GM19397 (cell line): ENCODE measurements at regions not wholly inside any gene's neighbourhood (a gene's known extent, or its start where the extent isn't known, plus 50 kb on each side); places are given as distances from the start of the nearest gene placed in this dataset.
"Not testable (repeated sequence)": the region's sequence is repeated elsewhere in the genome, so short reads cannot be mapped to it uniquely, and the experiment has no call there.

Experiments used
- ATAC-seq: cut with Tn5 transposase; IDR thresholded peaks from one replicate; pipeline ENCODE4 v1.9.1; 2021; ENCODE audit warnings: mild to moderate bottlenecking, moderate library complexity; ENCODE audit not compliant: unreplicated experiment

DNA sequence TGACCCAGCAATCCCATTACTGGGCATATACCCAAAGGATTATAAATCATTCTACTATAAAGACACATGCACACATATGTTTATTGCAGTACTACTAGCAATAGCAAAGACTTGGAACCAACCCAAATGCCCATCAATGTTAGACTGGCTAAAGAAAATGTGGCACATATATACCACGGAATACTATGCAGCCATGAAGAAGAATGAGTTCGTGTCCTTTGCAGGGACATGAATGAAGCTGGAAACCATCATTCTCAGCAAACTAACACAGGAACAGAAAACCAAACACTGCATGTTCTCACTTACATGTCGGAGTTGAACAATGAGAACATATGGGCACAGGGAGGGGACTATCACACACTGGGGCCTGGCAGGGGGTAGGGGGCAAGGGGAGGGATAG, 183.0 kb downstream of the HACE1 start:
- ATAC-seq = not testable (repeated sequence)

DNA sequence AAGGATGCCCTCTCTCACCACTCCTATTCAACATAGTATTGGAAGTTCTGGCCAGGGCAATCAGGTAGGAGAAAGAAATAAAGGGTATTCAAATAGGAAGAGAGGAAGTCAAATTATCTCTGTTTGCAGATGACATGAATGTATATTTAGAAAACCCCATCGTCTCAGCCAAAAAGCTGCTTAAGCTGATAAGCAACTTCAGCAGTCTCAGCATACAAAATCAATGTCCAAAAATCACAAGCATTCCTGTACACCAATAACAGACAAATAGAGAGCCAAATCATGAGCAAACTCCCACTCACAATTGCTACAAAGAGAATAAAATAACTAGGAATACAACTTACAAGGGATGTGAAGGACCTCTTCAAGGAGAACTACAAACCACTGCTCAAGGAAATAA, 184.6 kb downstream of the HACE1 start:
- not testable (repeated sequence) for ATAC-seq

DNA sequence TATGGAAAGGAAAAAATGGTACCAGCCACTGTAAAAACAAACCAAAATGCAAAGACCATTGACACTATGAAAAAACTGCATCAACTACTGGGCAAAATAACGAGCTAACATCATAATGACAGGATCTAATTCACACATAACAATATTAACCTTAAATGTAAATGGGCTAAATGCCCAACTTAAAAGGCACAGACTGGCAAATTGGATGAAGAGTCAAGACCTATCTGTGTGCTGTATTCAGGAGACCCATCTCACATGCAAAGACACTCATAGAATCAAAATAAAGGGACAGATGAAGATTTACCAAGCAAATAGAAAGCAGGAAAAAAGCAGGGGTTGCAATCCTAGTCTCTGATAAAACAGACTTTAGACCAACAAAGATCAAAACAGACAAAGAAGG, 186.6 kb downstream of the HACE1 start:
- not testable (repeated sequence) for ATAC-seq

DNA sequence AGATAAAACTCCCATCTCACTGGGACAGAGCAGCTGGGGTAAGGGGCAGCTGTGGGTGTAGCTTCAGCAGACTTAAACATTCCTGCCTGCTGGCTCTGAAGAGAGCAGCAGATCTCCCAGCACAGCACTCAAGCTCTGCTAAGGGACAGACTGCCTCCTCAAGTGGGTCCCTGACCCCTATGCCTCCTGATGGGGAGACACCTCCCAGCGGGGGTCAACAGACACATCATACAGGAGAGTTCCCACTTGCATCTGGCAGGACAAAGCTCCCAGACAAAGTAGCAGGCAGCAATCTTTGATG, 188.2 kb downstream of the HACE1 start:
- ATAC-seq = not testable (repeated sequence)

DNA sequence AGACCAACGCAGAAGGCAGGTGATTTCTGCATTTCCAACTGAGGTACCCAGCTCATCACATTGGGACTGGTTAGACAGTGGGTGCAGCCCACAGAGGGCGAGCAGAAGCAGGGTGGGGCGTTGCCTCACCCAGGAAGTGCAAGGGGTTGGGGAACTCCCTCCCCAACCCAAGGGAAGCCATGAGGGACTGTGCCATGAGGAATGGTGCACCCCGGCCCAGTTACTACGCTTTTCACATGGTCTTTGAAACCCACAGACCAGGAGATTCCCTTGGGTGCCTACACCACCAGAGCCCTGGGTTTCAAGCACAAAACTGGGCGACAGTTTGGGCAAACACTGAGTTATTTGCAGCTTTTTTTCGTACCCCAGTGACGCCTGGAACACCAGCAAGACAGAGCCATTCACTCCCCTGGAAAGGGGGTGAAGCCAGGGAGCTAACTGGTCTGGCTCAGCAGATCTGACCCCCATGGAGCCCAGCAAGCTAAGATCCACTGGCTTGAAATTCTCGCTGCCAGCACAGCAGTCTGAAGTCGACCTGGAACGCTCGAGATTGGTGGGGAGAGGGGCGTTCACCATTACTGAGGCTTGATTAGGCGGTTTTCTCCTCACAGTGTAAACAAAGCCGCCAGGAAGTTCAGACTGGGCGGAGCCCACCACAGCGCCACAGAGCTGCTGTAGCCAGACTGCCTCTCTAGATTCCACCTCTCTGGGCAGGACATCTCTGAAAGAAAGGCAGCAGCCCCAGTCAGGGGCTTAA, 188.7 kb downstream of the HACE1 start:
- not testable (repeated sequence) for ATAC-seq

DNA sequence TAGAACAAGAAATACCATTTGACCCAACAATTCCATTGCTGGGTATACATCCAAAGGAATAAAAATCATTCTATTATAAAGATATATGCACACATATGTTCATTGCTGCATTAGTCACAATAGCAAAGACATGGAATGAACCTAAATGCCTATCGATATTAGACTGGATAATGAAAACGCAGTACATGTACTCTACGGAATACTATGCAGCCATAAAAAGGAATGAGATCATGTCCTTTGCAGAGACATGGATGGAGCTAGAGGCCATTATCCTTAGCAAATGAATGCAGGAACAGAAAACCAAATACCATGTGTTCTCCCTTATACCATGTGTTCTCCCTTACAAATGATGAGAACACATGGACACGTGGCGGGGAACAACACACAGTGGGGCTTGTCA, 190.2 kb downstream of the HACE1 start:
- ATAC-seq = no peak

DNA sequence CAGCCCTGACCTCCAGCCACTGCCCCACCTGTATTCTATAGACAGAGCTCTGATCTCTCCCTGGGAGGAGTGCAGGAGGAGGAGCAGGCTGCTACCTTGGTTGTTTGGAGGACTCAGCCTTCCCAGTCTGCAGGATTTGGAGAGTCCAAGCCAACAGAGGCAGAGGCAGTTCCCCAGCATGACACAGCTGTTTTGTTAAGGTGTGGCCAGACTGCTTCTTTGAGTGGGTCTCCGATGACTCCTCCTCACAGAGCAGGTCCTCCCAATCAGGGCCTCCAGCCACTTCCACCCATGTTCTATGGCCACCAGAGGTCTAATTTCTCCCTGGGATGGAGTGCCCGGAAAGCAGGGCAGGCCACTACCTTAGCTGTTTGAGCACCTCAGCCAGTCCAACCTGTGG, 203.5 kb downstream of the HACE1 start:
- no peak for ATAC-seq

DNA sequence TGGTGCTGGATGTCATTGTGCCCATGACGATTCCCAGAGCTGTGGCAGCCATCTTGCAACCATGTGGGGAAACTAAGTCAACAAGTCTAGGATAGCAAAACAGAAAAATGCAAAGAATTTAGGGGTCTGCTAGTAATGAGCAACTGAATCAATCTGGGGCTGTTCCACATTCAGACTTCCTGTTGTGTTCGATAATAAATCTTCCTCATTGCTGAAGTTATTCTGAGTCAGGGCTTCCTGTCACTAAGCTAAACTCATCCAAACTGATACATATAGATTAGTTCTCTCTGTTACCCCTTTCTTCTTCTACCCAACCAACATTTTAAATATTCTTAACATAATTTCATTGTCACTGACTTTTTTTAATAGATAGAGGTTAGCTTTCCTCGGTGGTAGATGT, 205.9 kb downstream of the HACE1 start:
- no peak for ATAC-seq

DNA sequence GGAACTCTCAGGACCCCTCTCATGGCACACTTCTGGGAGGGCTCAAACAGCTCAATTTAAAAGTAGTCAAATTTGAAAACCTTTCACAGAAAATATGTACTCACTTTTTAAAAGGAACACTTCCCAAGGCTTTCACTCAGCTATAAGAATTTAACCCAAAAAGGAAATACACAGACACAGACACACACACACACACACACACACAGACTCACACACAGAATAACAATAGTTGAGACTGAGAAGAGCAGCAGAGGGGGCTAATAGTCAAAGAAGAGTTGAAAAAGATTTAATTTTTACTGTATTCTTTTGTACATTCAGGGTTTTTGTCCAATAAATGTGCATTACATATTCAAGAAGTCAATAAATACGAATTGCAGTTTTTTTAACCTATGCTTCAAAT, 211.4 kb downstream of the HACE1 start:
- ATAC-seq = no peak

DNA sequence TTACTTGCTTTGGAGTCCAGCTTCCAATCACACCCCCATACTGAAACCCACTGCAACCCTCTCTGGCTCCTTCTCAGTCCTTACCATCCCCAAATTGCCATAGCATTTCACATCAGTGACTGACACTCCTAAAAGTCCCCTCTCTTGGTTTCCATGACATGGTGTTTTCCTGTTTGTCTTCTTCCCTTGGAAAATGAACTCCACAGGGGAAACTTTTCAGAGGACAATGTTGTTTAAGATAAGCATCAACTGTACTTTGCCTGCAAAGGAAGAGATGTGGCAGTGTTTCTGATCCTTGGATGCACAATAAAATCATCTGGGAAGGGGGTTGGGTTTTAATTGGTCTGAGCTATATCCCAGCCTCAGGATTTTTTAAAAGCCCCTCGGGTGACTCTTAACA, 214.9 kb downstream of the HACE1 start:
- no peak for ATAC-seq

DNA sequence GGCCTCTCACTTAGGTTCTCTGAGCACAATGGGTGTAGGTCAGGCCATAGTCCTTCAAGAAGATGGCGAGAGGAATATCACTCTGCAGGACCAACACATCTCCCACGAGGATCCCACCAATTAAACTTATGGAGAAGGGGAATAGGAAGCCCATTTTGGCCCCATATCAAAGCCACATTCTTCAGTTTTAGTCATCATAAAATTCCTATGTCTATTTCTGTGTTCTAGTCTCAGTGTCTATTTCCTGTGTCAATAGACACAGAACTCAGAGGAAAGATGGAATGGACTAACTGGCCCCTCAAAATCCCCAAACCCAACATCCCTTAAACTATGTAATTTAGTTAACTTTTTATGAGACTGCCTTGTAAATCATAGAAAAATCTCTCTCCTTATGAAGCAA, 216.8 kb downstream of the HACE1 start:
- no peak for ATAC-seq

DNA sequence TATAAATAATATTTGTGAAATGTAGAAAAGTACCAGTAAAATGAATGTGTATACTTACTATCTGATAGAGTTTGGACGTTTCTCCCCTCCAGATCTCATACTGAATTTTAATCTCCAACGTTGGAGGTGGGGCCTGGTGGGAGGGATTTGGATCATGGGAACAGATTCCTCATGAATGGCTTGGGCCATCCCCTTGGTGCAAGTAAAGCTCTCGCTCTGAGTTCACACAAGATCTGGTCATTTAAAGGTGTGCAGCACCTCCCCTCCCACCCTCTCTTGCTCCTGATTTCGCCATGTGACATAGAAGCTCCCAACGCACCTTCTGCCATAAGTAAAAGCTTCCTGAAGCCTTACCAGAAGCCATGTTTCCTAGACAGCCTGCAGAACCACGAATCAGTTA, 219.0 kb downstream of the HACE1 start:
- no peak for ATAC-seq

DNA sequence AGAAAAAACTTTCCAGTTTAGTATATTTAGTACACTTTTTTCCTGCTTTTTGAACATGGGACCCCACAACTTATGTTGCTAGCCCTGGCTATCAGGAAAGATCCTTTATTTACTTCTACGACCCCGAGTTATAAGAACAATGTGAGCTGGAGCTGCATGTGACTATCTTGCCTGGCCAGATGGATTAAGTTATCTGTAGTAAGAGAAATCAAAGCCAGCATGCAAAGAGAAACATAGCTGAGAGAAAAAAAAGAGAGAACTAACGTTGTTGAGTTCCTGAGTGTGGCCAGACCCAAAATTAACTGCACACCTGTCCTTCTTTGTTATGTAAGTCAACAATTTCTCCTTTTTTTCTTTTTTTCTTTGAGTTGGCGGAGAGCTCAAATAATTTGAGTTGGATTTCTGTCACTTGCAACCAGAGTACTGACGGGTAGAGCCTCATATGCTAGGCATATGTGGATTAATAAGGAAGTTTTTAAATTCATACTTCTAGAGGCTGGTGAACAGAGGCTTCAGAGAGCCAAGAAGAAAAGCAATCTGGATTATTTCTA, 219.5 kb downstream of the HACE1 start:
- ATAC-seq = no peak

DNA sequence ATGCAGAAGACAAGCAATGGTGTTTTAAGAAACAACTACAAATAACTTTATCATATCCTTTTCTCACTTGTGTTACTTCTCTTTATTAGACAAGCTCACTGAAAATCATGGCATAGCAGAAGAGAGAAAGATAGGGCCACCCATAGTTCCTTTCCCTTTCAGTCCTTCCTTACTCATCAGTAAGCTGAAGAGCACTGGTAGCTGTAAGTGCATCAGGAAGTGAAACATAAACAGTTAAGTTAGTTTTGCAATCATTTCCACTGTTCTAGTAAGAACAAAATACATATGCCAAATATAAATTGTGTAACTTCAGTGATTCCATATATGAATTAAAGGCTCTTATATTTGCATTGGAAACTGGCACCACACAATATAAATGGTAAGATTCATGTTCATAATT, 220.1 kb downstream of the HACE1 start:
- ATAC-seq = peak; percentile 79

DNA sequence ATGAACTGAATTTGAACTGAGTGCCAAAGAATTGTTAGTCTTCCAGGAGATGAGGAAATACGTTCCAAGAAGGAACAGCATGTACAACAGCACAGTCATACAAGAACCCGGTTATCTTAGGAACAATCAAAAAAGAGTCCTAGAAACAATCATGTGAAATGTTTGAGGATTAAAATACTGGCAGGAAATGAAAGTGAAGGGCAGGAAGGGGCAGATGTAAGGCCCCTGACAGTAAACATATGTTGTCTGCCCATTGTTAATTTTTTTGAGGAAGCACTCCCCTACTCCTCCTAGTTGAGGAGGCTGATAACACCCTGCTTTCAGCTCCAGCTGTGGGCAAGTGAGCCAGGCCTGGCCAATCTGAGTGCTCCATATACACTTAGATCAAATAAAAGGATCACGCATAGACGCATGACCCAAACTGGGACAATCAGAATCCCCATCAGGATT, 220.9 kb downstream of the HACE1 start:
- no peak for ATAC-seq

DNA sequence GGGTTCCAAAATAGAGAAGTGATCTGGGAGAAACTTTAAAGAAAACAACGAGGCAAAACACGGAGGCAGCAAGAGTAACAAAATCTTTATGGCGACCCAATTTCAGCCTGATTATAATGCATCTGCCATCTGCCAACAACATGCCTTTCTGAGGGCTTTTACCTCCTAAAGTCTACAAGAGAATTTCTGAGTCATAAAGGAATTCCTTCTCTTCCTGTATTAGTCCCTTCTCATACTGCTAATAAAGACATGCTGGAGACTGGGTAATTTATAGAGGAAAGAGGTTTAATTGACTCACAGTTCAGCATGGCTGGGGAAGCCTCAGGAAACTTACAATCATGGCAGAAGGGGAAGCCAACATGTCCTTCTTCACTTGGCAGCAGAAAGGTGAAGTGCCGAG, 226.6 kb downstream of the HACE1 start:
- ATAC-seq = no peak

DNA sequence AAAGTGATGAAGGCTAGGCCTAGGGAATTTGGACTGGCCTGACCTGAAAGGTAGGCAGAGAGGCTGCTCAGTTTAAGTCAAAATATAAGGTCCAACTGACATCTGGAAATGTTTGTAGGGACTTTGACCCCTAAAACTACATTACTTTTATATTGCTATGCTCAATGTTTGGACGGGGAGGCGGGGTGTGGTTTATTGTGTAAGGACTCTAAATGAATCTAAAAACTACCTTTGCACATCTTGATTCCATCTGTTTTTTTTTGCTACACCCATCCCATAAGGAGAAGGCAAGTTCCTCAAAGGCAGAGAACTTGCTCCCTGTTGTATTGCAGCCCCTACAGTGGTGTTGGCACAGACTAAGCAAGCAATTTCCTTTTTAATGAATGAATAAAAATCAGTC, 227.1 kb downstream of the HACE1 start:
- no peak for ATAC-seq

DNA sequence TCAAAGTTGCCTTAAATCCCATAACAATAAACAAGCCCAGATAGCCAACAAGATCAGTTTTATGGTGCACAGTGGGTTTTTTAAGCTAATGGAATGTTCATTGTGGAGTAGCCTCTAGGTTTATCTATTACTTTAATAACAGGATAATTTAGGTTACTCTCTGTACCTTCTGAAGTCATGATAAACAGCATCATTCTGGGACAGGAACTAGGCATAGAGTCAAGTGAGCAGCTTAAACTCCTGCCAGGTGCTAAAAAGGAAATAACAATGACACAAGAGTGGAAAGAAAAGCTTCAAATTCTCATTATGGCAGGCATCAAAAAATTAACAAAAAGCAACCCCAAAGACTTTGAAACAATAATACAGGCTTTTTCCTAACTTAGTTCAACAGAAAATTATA, 228.8 kb downstream of the HACE1 start:
- ATAC-seq = no peak

DNA sequence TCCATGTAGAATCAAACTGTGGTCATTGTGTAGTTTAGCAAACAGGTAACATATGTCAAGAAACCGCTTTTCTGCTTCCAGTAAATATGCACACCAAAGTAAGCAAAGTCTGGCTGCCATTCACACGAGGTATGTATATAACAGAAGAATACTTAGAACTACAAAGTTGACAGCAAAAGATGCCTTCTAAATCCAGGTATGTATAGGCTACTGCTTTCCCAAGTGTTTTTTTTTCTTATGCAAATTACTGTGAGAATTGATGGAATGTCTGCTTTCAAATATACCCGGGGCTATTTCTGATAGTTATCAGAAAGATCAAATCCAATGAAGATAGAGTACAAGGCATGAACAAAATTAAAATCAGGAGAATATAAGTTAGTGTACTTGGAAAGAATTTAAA, 229.2 kb downstream of the HACE1 start:
- ATAC-seq = no peak

DNA sequence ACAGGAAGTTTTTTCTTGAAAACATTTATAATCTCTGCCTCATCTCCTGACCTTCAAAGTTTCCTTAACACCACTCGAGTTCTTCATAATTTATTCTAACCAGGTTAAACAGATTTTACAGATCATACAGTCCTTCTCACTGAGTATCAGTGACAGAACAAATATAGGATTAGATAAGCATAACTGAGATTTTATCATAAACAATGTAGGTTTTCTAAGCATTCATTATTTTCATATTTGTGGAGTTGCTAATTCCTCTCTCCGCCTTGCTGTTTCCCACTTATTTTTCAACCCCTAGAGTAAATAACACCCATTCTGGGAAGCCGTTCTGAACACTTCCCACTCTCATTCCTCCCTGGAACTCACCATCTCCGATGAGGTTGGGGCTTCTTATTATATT, 229.9 kb downstream of the HACE1 start:
- no peak for ATAC-seq

DNA sequence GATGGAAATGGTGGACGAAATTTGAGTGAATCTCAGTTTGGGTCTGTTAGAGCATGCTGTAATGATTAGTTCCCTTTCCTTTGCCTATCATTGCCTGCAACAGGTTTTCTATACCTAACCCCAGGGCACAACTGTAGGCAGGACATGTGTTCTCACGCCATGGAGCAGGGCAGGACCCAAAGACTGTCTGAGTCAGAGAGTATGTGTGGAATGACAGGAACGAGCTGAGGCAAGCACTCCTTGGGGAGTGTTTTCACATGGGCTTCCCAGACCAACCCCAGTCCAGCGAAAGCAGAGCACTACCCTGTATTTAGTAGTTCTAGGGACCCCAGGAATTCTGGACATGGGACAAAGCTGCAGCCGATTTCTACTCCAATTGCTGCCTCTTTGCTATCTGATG, 234.2 kb downstream of the HACE1 start:
- no peak for ATAC-seq

DNA sequence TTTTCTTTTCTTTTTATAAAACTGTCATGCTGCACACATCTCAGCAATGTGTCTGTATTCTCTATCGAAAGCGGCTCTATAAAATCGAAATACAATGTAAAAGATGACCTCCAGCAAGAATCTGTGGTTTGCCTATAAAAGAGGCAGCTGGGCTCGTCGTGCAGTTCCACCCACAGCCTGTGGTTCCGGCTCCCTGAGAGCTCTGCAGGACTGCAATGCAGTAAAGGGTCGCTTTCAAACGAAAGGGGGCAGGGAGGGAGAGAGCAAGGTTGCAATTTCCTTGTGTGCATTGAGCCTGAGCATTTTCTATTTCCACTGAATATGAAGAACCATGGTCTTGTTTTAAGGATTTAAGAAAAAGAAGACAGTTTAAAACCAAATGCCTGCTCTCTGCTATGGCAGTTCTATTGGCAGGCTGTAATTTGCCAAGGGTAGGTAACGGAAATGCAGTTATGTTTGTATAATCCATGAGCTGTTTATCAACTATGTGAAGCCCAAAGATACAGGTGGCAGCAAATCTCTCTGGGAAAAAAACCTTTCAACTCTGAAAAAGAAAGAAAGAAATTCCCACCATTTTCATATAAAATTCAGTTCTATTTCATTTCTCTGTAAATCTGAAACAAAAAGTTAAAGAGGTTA, 236.5 kb downstream of the HACE1 start:
- no peak for ATAC-seq

DNA sequence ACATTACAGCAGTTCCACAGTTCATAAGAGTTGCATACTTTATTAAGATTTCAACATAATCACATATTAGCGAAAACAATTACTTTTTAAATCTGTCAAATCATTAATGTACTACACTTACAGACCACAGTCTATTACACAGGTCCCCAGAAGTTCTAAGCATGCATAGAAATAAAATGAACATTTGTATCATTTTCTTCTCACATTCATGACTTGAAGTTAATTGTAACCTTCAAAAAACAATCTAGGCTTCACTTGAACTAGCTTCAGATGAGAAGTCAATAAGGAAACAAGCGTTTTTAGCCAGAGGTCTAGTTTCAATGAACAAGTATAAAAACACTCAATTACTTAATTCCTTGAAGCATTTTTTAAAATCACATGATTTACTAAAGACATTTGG, 238.3 kb downstream of the HACE1 start:
- ATAC-seq = no peak
